H54 (cell line): ENCODE measurements at regions not wholly inside any gene's neighbourhood (a gene's known extent, or its start where the extent isn't known, plus 50 kb on each side); places are given as distances from the start of the nearest gene placed in this dataset.
A peak's percentile ranks its signal among the peaks of the same experiment; 100 is the strongest.

Source experiments
- DNase-seq: peaks from one replicate; pipeline ENCODE4 v3.0.0; 2011; ENCODE audit warnings: low spot score, mixed read lengths; ENCODE audit not compliant: insufficient read length
- FAIRE-seq: peaks from 3 replicates; lab custom pipeline; 2011; peaks lifted over from hg19 to GRCh38; lab: Jason Lieb, UNC
- POLR2A ChIP-seq: IDR thresholded peaks from 2 replicates; pipeline ENCODE4 v1.6.1; 2011; ENCODE audit warnings: low read depth, mild to moderate bottlenecking, low read length

DNA sequence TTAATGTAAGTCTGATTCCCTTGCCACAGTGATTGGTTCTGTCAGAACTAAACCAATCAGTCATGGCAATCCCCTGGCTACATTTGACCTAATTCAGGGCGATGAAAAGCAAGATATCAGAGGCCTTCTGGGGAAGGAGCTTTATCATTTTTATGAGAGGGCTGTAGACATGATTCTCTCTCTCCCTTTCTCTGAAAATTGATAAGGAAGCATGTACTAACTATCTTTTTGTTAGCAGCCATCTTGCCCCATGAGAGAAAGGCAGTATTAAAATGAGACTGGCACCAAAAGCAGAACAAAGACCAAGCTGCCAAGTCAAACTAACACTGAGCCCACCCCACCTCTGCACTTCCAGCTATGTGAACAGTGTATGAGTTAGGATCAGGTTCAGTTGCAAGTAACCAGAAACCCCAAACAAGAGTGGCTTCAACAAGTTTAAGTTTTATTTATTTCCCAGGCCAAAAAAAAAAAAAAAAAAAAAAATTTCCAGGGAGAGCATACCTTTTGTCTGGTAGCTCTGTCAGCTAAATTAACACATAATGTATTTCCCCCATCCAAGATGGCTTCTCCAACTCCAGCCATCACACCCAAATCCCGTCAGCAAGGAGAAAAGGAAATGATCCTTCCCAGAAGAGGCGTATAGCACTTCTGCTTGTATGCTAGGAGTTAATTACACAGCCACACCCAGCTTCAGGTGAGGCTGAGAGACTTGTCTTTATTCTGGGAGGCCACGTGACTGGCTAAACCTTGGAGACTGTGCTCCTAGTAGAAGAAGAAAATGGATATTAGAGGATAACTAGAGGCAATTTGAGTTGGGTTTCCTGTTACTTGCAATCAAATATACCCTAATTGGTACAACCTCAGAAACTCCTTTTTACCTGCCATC is 105.8 kb upstream of the RALGPS2 start:
- DNase-seq (no peak), FAIRE-seq (no peak)
- no peak for TF ChIP-seq POLR2A

DNA sequence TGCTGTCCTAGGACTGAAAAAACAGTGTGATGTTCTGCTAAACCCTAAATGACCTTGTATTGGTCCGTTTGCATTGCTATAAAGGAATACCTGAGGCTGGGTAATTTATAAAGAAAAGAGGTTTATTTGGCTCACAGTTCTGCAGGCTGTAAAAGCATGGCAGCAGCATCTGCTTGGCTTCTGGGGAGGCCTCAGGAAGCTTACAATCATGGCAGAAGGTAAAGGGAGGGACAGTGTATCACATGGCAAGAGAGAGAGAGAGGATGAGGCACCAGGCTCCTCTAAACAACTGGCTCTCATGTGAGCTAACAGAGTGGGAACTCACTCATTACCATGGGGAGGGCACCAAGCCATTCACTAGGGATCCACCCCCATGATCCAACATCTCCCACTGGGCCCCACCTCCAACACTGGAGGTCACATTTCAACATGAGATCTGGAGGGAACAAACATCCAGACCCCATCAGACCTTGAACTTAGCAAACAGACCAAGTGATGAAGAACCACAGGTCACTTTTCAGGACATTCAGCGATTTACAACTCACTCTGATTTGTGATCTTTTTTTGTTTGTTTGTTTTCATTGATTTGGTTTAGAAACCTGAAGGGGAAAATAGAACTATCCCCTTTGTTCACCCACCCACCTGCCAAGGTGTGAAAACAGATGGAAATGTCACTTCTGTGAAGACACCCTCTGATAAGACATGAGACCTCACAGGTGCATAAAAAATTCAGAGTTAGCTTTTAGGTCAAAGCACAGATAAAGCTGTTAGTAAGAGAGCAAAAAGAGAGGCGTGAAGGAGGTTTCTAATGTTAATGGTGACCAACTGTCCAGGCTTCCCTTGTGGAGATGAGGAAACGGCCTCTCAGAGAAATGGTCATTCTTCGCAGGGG is 104.2 kb upstream of the RALGPS2 start:
- DNase-seq (no peak), FAIRE-seq (no peak)
- TF ChIP-seq POLR2A = no peak

- DNase-seq = no peak
- FAIRE-seq = no peak
- no peak for TF ChIP-seq POLR2A
These were observed 103.2 kb upstream of the RALGPS2 start for GRCh38 chr1:178621822-178622221.

- no peak for FAIRE-seq
- TF ChIP-seq POLR2A = no peak
- DNase-seq = no peak
These were observed 99.3 kb upstream of the RALGPS2 start for GRCh38 chr1:178625695-178626094.

DNA sequence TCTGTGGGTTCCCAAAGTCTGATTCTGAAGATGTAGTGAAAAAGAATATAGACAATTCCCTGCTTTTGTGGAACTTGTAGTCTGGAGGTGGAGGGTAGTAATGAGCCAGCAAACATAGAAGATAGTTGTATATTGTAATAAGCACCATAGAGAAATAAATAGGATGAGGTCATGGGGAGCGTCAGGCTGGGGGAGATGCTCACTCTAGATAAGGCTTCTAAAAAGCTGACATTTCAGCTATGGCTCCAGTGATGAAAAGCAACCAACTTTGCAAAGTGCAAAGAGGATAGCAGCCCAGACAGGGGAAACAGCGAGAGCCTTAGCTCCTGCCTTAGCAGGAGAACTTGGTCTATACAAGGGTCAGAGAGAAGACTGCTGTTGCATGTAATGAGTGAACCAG is 98.0 kb upstream of the RALGPS2 start:
- no peak for TF ChIP-seq POLR2A
- FAIRE-seq = no peak
- no peak for DNase-seq

DNA sequence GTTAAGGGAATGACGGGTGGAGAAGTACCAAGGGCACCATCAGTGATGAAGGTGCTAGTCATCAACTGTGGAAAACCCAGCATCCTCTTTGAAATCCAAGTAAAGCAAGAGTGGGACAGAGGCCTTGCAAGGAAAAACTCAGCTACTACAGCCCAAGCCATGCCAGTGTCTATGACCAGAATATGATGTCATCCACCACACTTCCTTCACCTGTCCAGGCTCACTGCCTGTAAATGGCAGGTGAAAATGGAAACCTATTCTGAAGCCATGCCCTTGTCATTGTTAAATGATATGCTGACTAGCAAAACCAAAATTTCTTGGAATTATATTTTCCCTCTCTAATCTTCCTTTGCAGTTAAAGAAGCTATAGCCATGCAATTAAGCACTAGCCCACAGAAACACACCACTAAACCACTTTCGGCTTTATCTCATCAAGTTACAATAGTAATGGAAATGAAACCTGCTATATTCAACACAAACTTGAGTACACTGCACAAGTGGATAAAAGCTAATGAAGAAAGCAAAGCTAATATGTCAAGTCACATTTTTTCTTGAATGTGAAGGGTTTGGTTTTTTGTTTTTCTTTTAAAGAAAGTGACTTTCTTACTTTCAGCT is 96.3 kb upstream of the RALGPS2 start:
- DNase-seq (no peak), FAIRE-seq (no peak)
- TF ChIP-seq POLR2A = no peak

- DNase-seq = no peak
- no peak for TF ChIP-seq POLR2A
- no peak for FAIRE-seq
These were observed 95.5 kb upstream of the RALGPS2 start for GRCh38 chr1:178629252-178630154.

GRCh38 chr1:178630417-178630816 is 94.6 kb upstream of the RALGPS2 start:
- FAIRE-seq = no peak
- TF ChIP-seq POLR2A = no peak
- no peak for DNase-seq

DNA sequence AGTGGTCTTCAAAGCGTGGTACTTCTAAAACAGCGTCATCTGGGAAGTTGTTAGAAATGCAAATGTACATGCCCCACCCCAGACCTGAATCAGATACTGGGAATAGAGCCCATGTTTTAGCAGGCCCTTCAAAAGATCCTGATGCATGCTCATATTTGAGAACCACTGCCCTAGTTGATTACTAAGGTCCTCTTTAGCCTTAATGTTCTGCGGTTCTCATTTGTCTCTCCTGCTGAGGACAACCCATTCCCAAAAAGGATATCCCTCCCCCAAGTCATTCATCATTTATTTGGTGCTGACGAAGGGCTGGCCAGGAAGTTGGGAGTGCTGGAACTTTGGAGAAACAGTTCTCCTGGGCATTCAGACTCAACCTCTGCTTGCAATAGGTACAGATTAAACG is 92.4 kb upstream of the RALGPS2 start:
- FAIRE-seq (peak; percentile 78), DNase-seq (no peak)
- no peak for TF ChIP-seq POLR2A

- FAIRE-seq = peak; percentile 74
- TF ChIP-seq POLR2A = no peak
- peak; percentile 66 for DNase-seq
These were observed 92.0 kb upstream of the RALGPS2 start for GRCh38 chr1:178633056-178633455.

- FAIRE-seq = no peak
These were observed 90.6 kb upstream of the RALGPS2 start for GRCh38 chr1:178634445-178634844.

GRCh38 chr1:178637841-178638240 is 87.2 kb upstream of the RALGPS2 start:
- no peak for TF ChIP-seq POLR2A
- FAIRE-seq = no peak

More at GRCh38 chr1:178634445-178634844, 90.6 kb upstream of the RALGPS2 start:
- DNase-seq = no peak
- TF ChIP-seq POLR2A = no peak

DNA sequence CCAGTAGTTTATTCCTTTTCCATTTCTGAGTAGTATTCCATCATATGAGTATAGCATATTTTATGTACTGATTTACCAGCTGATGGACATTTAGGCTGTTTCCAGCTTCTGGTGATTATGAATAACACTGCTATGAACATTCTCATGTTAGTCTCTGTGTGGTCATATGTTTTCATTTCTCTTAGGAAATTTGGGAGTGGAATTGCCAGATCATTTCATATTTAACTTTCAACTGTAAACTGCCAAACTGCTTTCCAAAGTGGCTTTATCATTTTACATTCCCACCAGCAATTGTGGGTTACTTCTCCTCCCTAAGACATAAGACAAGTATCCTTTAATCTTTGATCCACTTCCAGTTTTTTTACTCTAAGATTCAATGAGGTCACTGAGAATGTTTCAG is 85.7 kb upstream of the RALGPS2 start:
- FAIRE-seq (no peak), DNase-seq (no peak)
- no peak for TF ChIP-seq POLR2A

More at GRCh38 chr1:178637841-178638240, 87.2 kb upstream of the RALGPS2 start:
- DNase-seq = no peak
